Skeletal muscle tissue (tissue), 3 donors: ENCODE measurements at regions not wholly inside any gene's neighbourhood (a gene's known extent, or its start where the extent isn't known, plus 50 kb on each side); places are given as distances from the start of the nearest gene placed in this dataset.
"Not testable (repeated sequence)": the region's sequence is repeated elsewhere in the genome, so short reads cannot be mapped to it uniquely, and the experiment has no call there.

Experiments used
- H3K27ac ChIP-seq: one replicate; pipeline ENCODE4 v1.7.0; 2013; ENCODE audit warnings: mild to moderate bottlenecking, low read depth, low read length, inconsistent platforms
- H3K27me3 ChIP-seq, 3 donors: one replicate each; pipeline ENCODE4 v1.7.0; 2013; ENCODE audit warnings: low read length in 3 of 3; ENCODE audit not compliant: control insufficient read depth in 3 of 3, insufficient read depth in 3 of 3
- H3K36me3 ChIP-seq, 3 donors: one replicate each; pipeline ENCODE4 v1.7.0; 2013; ENCODE audit warnings: low read length in 3 of 3; ENCODE audit not compliant: control insufficient read depth in 3 of 3, insufficient read depth in 3 of 3
- H3K4me1 ChIP-seq, 3 donors: one replicate each; pipeline ENCODE4 v1.7.0; 2013; ENCODE audit warnings: low read length in 3 of 3, mild to moderate bottlenecking in 3 of 3; ENCODE audit not compliant: control insufficient read depth in 3 of 3, insufficient read depth in 3 of 3
- H3K4me3 ChIP-seq, 3 donors: one replicate each; pipeline ENCODE4 v1.7.0; 2013; ENCODE audit warnings: low read length in 3 of 3
- H3K9ac ChIP-seq, 3 donors: one replicate each; pipeline ENCODE4 v1.7.0; 2013; ENCODE audit warnings: low read length in 3 of 3, mild to moderate bottlenecking in 3 of 3, moderate library complexity in 2 of 3, low read depth in 1 of 3
- H3K9me3 ChIP-seq, 3 donors: one replicate each; pipeline ENCODE4 v1.7.0; 2013; ENCODE audit warnings: low read length in 3 of 3; ENCODE audit not compliant: control insufficient read depth in 3 of 3
- donor health status: Osteomylitis.

GRCh38 chr5:176748073-176748966 lies 62.0 kb upstream of the UNC5A start:
- H3K9ac ChIP-seq, result no peak overlapping the region
- H3K27ac ChIP-seq, result no peak overlapping the region
- no peaks in the 10 kb centered on the region for H3K36me3 ChIP-seq
- peaks cover 52 to 67% (median 65%) of the 10 kb centered on the region in 3 donors for H3K27me3 ChIP-seq
- H3K9me3 ChIP-seq, result peaks cover 0 to 2% (median 0%) of the 10 kb centered on the region in 3 donors
- peaks cover 0 to 3% (median 2%) of the 10 kb centered on the region in 3 donors for H3K4me1 ChIP-seq
- H3K4me3 ChIP-seq, result no peak overlapping the region

DNA sequence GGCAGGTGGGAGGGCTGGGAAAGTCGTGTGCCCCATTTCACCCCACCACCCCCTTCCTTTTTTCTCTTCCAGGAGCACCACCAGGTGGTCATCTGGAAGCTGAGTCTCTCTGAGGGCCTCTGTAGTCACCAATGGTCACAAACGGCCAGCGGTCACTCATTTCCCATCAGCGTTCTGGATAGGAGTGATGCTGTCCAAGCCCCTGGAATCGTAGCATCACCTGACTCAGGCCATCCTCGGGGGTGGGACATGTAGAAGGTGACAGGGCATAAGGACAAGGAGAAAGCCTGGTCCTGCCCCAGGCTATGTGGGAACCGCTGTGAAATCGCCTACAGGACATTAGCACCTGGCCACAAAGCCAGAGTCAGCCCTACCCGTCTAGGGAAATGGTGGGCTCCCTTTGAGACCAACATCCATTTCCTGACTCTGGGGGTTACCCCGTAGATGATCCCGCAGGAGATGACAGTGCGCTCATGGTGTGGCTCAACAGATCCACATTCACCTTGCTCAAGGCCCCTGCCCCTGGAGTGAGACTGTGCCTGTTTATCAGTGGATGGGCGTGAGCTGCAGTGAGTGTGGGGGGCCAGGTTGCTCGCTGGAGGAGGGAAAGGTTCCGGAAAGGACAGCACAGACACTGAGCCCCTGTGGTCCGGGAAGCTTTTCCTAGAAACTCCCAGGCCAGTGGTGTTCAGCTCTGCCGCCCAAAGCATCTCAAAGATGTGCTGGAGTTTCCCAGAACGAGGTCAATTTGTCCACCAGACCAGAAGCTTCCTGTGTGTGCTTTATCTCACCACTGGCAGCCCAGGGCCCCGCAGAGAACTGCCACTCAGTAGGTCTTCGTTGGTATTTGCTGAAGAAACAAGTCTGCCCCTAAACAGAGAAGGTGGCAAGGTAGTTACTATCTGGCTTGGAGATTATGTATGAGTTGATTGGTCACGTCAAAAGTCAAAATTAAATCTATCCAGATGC lies 61.1 kb upstream of the UNC5A start:
- no peak overlapping the region for H3K9ac ChIP-seq
- no peak overlapping the region for H3K27ac ChIP-seq
- no peaks in the 10 kb centered on the region for H3K36me3 ChIP-seq
- peaks cover 0 to under 1% (median 0%) of the 10 kb centered on the region in 3 donors for H3K4me1 ChIP-seq
- peaks cover 0 to 2% (median 0%) of the 10 kb centered on the region in 3 donors for H3K9me3 ChIP-seq
- H3K4me3 ChIP-seq, result no peak overlapping the region
- H3K27me3 ChIP-seq, result peaks cover 42 to 58% (median 56%) of the 10 kb centered on the region in 3 donors

GRCh38 chr5:176750144-176750543 lies 60.2 kb upstream of the UNC5A start:
- Histone ChIP-seq H3K9ac (no peak overlapping the region), H3K9me3 (peaks cover 0 to 4% (median 0%) of the 10 kb centered on the region in 3 donors), H3K27ac (no peak overlapping the region), H3K36me3 (no peaks in the 10 kb centered on the region), H3K4me3 (no peak overlapping the region), H3K27me3 (peaks cover 35 to 49% (median 47%) of the 10 kb centered on the region in 3 donors), H3K4me1 (no peaks in the 10 kb centered on the region)

- Histone ChIP-seq H3K4me3 (no peak overlapping the region), H3K27ac (no peak overlapping the region), H3K36me3 (no peaks in the 10 kb centered on the region), H3K4me1 (no peaks in the 10 kb centered on the region), H3K9me3 (peaks cover 0 to 4% (median 0%) of the 10 kb centered on the region in 3 donors), H3K9ac (no peak overlapping the region), H3K27me3 (peaks cover 1 to 18% (median 18%) of the 10 kb centered on the region in 3 donors)
Observed at GRCh38 chr5:176754376-176754973, 55.9 kb upstream of the UNC5A start.

DNA sequence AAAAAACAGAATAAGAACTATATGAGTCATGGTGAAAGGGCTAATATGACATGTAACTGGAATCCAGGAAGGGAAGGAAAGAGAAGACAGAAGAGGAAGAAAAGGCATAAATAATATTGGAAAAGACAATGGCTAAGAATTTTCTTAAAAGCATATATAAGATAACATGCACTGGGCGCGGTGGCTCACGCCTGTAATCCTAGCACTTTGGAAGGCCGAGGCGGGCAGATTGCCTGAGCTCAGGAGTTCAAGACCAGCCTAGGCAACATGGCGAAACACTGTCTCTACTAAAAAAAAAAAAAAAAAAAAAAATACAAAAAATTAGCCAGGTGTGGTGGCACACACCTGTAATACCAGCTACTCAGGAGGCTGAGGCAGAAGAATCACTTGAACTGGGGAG lies 54.8 kb upstream of the UNC5A start:
- not testable (repeated sequence) for H3K27ac ChIP-seq, H3K36me3 ChIP-seq, H3K9me3 ChIP-seq, H3K4me3 ChIP-seq, H3K9ac ChIP-seq, H3K27me3 ChIP-seq, H3K4me1 ChIP-seq

GRCh38 chr5:176757569-176757968 lies 52.8 kb upstream of the UNC5A start:
- not testable (repeated sequence) for H3K27ac ChIP-seq, H3K27me3 ChIP-seq, H3K9ac ChIP-seq, H3K4me3 ChIP-seq, H3K9me3 ChIP-seq, H3K36me3 ChIP-seq, H3K4me1 ChIP-seq
